Activated CD4-positive, alpha-beta T cell treated with anti-CD3 and anti-CD28 coated beads, Interleukin-2, amount 10 ng/mL, durations not matched to agents 7 days and 5 days (primary cell): ENCODE measurements at regions not wholly inside any gene's neighbourhood (a gene's known extent, or its start where the extent isn't known, plus 50 kb on each side); places are given as distances from the start of the nearest gene placed in this dataset.

Source experiments
- CTCF ChIA-PET: fragments of 350-600 bp; sonication (Branson Sonifier 250); formaldehyde crosslinking; loops from one replicate; lab custom pipeline; 2021; ENCODE audit warnings: antibody characterized with exemption; lab: Charles Lee
- POLR2A ChIA-PET: fragments of 350-600 bp; sonication (Branson Sonifier 250); formaldehyde crosslinking; loops from one replicate; lab custom pipeline; 2021; ENCODE audit warnings: antibody characterized with exemption; lab: Charles Lee
- DNase-seq: peaks from one replicate; pipeline ENCODE4 v3.0.0-alpha.2; 2020
- H3K27ac Mint-ChIP-seq: one replicate; pipeline ENCODE4 v1.8.0; 2021; ENCODE audit warnings: mild to moderate bottlenecking, moderate library complexity, mixed read lengths
- H3K27me3 Mint-ChIP-seq: one replicate; pipeline ENCODE4 v1.8.0; 2021; ENCODE audit warnings: mixed read lengths
- H3K36me3 Mint-ChIP-seq: one replicate; pipeline ENCODE4 v1.8.0; 2021; ENCODE audit warnings: low read depth, mixed read lengths
- H3K4me1 Mint-ChIP-seq: one replicate; pipeline ENCODE4 v1.8.0; 2021; ENCODE audit warnings: mixed read lengths
- H3K4me3 Mint-ChIP-seq: one replicate; pipeline ENCODE4 v1.8.0; 2021; ENCODE audit warnings: mild to moderate bottlenecking, moderate library complexity, mixed read lengths
- H3K9me3 Mint-ChIP-seq: one replicate; pipeline ENCODE4 v1.8.0; 2021; ENCODE audit warnings: mixed read lengths

- no peak overlapping the region for H3K4me3 Mint-ChIP-seq
- DNase-seq: no peak
- CTCF ChIA-PET: interaction anchor here (2.1 to 2.7 kb wide), 2 partner anchors 10 to 15 kb away, joined by 5 to 12 read pairs; no protein-coding TSS in a partner anchor
- peaks cover 31% of the 10 kb centered on the region for H3K4me1 Mint-ChIP-seq
- H3K27ac Mint-ChIP-seq: no peak overlapping the region
- POLR2A ChIA-PET: no interaction called here
- H3K9me3 Mint-ChIP-seq: no peaks in the 10 kb centered on the region
- H3K27me3 Mint-ChIP-seq: peaks cover 3% of the 10 kb centered on the region
- H3K36me3 Mint-ChIP-seq: peaks cover 3% of the 10 kb centered on the region
Observed at GRCh38 chr6:14789996-14790395, 455.9 kb upstream of the JARID2 start.

GRCh38 chr6:14790976-14791375 lies 454.9 kb upstream of the JARID2 start:
- POLR2A ChIA-PET: no interaction called here
- Mint-ChIP-seq H3K27ac (no peak overlapping the region), H3K9me3 (no peaks in the 10 kb centered on the region), H3K4me3 (no peak overlapping the region), H3K36me3 (peaks cover 3% of the 10 kb centered on the region), H3K4me1 (peaks cover 21% of the 10 kb centered on the region), H3K27me3 (peaks cover 3% of the 10 kb centered on the region)
- CTCF ChIA-PET: interaction anchor here (1.5 to 2.7 kb wide), 2 partner anchors 9 kb away, joined by 3 to 12 read pairs; no protein-coding TSS in a partner anchor
- DNase-seq: no peak

GRCh38 chr6:14791526-14791925 lies 454.3 kb upstream of the JARID2 start:
- no peaks in the 10 kb centered on the region for H3K9me3 Mint-ChIP-seq
- no peak overlapping the region for H3K4me3 Mint-ChIP-seq
- ChIA-PET CTCF (interaction anchor here (0.6 to 2.7 kb wide), 3 partner anchors 8 to 558 kb away, joined by 3 to 12 read pairs (median 4); no protein-coding TSS in a partner anchor), POLR2A (interaction anchor here (0.6 kb wide), 1 partner anchor 473 kb away, joined by 5 read pairs; no protein-coding TSS in a partner anchor)
- DNase-seq: no peak
- peaks cover 3% of the 10 kb centered on the region for H3K27me3 Mint-ChIP-seq
- H3K36me3 Mint-ChIP-seq: peaks cover 3% of the 10 kb centered on the region
- no peak overlapping the region for H3K27ac Mint-ChIP-seq
- H3K4me1 Mint-ChIP-seq: peaks cover 17% of the 10 kb centered on the region

- Mint-ChIP-seq H3K9me3 (no peaks in the 10 kb centered on the region), H3K4me1 (peaks cover 8% of the 10 kb centered on the region), H3K4me3 (no peak overlapping the region), H3K36me3 (peaks cover 3% of the 10 kb centered on the region), H3K27ac (no peak overlapping the region), H3K27me3 (peaks cover 3% of the 10 kb centered on the region)
- ChIA-PET CTCF (interaction anchor here (0.6 to 0.7 kb wide), 2 partner anchors 75 to 558 kb away, joined by 3 to 4 read pairs; no protein-coding TSS in a partner anchor), POLR2A (no interaction called here)
- no peak for DNase-seq
Observed at GRCh38 chr6:14792118-14792955, 453.5 kb upstream of the JARID2 start.

GRCh38 chr6:14795451-14795850 lies 450.4 kb upstream of the JARID2 start:
- no peak for DNase-seq
- peaks cover 2% of the 10 kb centered on the region for H3K9me3 Mint-ChIP-seq
- ChIA-PET CTCF (no interaction called here), POLR2A (no interaction called here)
- H3K27ac Mint-ChIP-seq: no peak overlapping the region
- peaks cover 5% of the 10 kb centered on the region for H3K4me1 Mint-ChIP-seq
- no peak overlapping the region for H3K4me3 Mint-ChIP-seq
- peaks cover 3% of the 10 kb centered on the region for H3K27me3 Mint-ChIP-seq
- no peaks in the 10 kb centered on the region for H3K36me3 Mint-ChIP-seq

GRCh38 chr6:14796974-14797762 lies 448.7 kb upstream of the JARID2 start:
- ChIA-PET CTCF (interaction anchor here (0.7 to 1.0 kb wide), 2 partner anchors 39 to 42 kb away, joined by 3 to 4 read pairs; no protein-coding TSS in a partner anchor), POLR2A (no interaction called here)
- Mint-ChIP-seq H3K4me3 (no peak overlapping the region), H3K27ac (no peak overlapping the region), H3K36me3 (no peaks in the 10 kb centered on the region), H3K4me1 (peaks cover 5% of the 10 kb centered on the region), H3K27me3 (peaks cover 3% of the 10 kb centered on the region), H3K9me3 (peaks cover 2% of the 10 kb centered on the region)
- DNase-seq: no peak

GRCh38 chr6:14797875-14798593 lies 447.8 kb upstream of the JARID2 start:
- Mint-ChIP-seq H3K4me1 (peaks cover 5% of the 10 kb centered on the region), H3K27ac (no peak overlapping the region), H3K36me3 (no peaks in the 10 kb centered on the region), H3K4me3 (no peak overlapping the region), H3K27me3 (no peaks in the 10 kb centered on the region), H3K9me3 (peaks cover 2% of the 10 kb centered on the region)
- DNase-seq: no peak
- CTCF ChIA-PET: interaction anchor here (1.1 kb wide), 1 partner anchor 9 kb away, joined by 4 read pairs; no protein-coding TSS in a partner anchor
- POLR2A ChIA-PET: no interaction called here

GRCh38 chr6:14798594-14798982 lies 447.3 kb upstream of the JARID2 start:
- DNase-seq: no peak
- Mint-ChIP-seq H3K27ac (no peak overlapping the region), H3K4me1 (peaks cover 5% of the 10 kb centered on the region), H3K9me3 (peaks cover 2% of the 10 kb centered on the region), H3K36me3 (no peaks in the 10 kb centered on the region), H3K4me3 (no peak overlapping the region), H3K27me3 (no peaks in the 10 kb centered on the region)
- CTCF ChIA-PET: interaction anchor here (1.1 kb wide), 1 partner anchor 9 kb away, joined by 4 read pairs; no protein-coding TSS in a partner anchor
- POLR2A ChIA-PET: no interaction called here

GRCh38 chr6:14798996-14799588 lies 446.8 kb upstream of the JARID2 start:
- peaks cover 2% of the 10 kb centered on the region for H3K9me3 Mint-ChIP-seq
- no peaks in the 10 kb centered on the region for H3K27me3 Mint-ChIP-seq
- no peak overlapping the region for H3K27ac Mint-ChIP-seq
- H3K36me3 Mint-ChIP-seq: no peaks in the 10 kb centered on the region
- no peak for DNase-seq
- CTCF ChIA-PET: interaction anchor here (1.1 to 1.4 kb wide), 2 partner anchors 9 to 10 kb away, joined by 4 to 12 read pairs; no protein-coding TSS in a partner anchor
- POLR2A ChIA-PET: no interaction called here
- peaks cover 5% of the 10 kb centered on the region for H3K4me1 Mint-ChIP-seq
- H3K4me3 Mint-ChIP-seq: no peak overlapping the region

GRCh38 chr6:14799928-14800327 lies 445.9 kb upstream of the JARID2 start:
- peak; percentile 15 for DNase-seq
- H3K27ac Mint-ChIP-seq: no peak overlapping the region
- H3K27me3 Mint-ChIP-seq: no peaks in the 10 kb centered on the region
- peaks cover 2% of the 10 kb centered on the region for H3K9me3 Mint-ChIP-seq
- no peaks in the 10 kb centered on the region for H3K36me3 Mint-ChIP-seq
- H3K4me1 Mint-ChIP-seq: peaks cover 5% of the 10 kb centered on the region
- ChIA-PET CTCF (interaction anchor here (0.7 to 1.4 kb wide), 2 partner anchors 10 to 11 kb away, joined by 3 to 12 read pairs; no protein-coding TSS in a partner anchor), POLR2A (no interaction called here)
- no peak overlapping the region for H3K4me3 Mint-ChIP-seq

GRCh38 chr6:14802514-14803160 lies 443.2 kb upstream of the JARID2 start:
- Mint-ChIP-seq H3K9me3 (peaks cover 14% of the 10 kb centered on the region), H3K36me3 (peaks cover 6% of the 10 kb centered on the region), H3K4me3 (no peak overlapping the region), H3K27me3 (no peaks in the 10 kb centered on the region), H3K4me1 (peaks cover 5% of the 10 kb centered on the region), H3K27ac (no peak overlapping the region)
- no peak for DNase-seq
- CTCF ChIA-PET: interaction anchor here (1.4 kb wide), 1 partner anchor 16 kb away, joined by 3 read pairs; no protein-coding TSS in a partner anchor
- POLR2A ChIA-PET: no interaction called here
